GM23248 (cell line): ENCODE measurements at regions not wholly inside any gene's neighbourhood (a gene's known extent, or its start where the extent isn't known, plus 50 kb on each side); places are given as distances from the start of the nearest gene placed in this dataset.

Source experiments
- EZH2 ChIP-seq: fragments of 200-600 bp; sonication (generic); IDR thresholded peaks from 2 replicates; pipeline ENCODE4 v1.6.1; 2018; ENCODE audit warnings: antibody characterized with exemption, mild to moderate bottlenecking; ENCODE audit not compliant: insufficient read depth, poor library complexity, severe bottlenecking
- EZH2phosphoT487 ChIP-seq: fragments of 200-600 bp; sonication (generic); IDR thresholded peaks from 2 replicates; pipeline ENCODE4 v1.6.1; 2018; ENCODE audit warnings: antibody characterized with exemption, moderate library complexity, mild to moderate bottlenecking, low read depth; ENCODE audit not compliant: insufficient read depth

DNA sequence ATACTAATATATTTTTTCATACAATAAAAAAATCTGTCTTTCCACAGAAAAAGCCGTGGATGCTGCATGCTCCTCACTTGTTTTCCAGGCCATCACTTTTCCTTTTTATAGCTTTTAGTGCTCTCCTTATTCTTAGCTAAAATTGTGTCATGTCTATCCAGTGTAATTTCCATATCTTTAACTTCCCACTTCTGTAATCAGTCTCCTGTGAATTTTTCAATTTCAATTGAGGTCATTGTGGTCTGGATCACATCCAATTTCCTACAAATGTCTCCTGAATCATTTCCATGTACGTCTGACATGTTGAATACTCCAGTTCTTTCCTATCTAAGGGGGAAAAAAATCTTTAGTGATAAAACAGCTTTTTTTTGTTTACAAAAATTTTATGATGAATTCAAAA, 838.2 kb upstream of the B3GALT2 start:
- TF ChIP-seq EZH2 (no peak), EZH2phosphoT487 (no peak)
